ENCODE measurements at regions not wholly inside any gene's neighbourhood (a gene's known extent, or its start where the extent isn't known, plus 50 kb on each side); places are given as distances from the start of the nearest gene placed in this dataset.
A peak's percentile ranks its signal among the peaks of the same experiment; 100 is the strongest.

DNA sequence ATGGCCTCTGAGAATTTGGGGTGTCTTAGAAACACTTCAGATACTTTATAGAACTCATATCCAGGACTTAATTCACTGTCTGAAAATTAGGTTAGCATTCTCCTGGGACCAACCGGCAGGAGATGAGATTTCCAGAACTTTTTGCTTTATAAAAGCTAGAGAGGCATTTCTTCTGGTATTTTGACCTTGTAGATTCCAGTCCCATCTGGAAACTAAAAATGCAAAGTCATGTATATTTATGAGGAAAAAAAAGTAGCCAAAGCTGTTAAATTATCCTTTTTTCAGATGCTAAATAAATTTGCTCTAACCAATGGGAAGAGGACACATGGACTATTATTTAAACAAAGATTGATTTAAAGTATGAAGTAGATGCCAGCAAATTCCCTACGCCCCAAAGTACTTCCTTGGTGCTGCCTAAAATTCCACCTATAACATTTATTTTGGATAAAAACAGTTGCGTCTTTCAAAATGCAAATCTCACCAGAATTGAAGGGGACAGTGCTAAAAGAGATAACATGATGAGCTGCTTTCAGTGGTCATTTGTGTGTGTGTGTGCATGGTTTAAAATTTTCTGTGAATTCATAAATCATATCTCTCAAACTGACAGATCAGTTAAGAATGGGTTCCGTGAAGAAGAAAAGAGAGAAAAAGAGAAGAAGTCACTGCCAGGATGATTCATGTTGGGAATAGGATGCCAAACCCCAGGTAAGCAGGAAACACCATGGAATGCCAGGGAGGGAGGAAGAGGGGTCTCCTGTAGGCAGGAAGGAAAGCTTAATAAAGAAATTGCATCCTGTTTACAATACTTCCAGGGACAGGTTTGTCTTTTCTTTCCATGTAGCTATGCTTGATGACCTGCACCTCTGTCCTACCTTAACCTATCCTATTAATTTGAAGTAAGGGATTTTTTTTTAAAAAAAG lies 97.7 kb upstream of the RGS6 start:
- no peak for DNase-seq (ENCODE audit: low read depth, low spot score)
- no peak overlapping the region for H3K27ac ChIP-seq

DNA sequence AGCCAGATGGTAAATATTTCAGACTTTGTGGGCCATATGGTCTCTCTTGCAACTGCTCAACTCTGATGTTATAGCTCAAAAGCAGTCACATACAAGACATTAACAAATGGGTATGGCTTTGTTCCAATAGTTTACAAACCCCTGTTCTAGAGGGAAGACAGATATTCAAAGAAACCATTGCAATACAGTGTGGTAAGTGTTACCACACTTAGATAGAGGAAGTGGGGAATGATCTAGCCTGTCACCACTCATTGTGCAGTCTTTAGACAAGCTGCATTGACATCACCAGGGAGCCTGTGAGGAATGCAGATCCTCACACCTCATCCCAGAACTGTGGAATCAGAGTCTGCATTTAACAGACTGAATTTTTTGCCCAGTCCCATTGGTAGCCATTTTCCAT lies 80.0 kb upstream of the RGS6 start:
- no peak overlapping the region for H3K27ac ChIP-seq
- no peak for DNase-seq (ENCODE audit: low read depth, low spot score)

DNA sequence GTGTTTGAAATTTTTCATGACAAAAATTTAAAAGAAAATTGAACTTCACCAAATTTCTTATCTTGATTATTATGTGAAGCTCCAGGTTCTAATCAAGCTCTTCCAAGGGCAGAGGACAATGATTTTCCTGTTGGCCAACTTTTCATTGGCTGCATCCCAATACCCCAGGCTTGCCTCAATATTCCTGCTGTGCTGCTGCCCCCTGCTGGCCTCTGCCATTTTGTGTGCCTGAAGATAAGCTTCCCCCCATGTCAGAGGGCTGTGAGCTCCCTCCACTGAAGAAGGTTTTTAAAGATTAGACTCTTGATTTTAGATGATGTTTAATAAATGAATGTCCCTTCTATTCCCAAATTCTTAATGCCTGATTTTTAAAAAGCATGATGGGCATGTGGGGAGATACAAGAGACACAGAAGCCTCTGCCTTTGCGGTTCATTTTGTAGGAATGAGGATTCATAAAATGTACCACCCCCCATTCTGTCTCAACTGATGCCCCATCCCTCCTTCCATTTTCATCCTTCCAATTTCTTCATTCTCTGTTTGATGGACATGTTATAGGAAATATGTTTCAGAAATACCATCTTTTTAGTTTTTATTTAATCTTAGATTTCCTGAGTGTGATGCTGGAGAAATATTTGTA lies 76.7 kb upstream of the RGS6 start:
- H3K27ac ChIP-seq, result no peak overlapping the region
- peak; percentile 18 for DNase-seq (ENCODE audit: low read depth, low spot score)

DNA sequence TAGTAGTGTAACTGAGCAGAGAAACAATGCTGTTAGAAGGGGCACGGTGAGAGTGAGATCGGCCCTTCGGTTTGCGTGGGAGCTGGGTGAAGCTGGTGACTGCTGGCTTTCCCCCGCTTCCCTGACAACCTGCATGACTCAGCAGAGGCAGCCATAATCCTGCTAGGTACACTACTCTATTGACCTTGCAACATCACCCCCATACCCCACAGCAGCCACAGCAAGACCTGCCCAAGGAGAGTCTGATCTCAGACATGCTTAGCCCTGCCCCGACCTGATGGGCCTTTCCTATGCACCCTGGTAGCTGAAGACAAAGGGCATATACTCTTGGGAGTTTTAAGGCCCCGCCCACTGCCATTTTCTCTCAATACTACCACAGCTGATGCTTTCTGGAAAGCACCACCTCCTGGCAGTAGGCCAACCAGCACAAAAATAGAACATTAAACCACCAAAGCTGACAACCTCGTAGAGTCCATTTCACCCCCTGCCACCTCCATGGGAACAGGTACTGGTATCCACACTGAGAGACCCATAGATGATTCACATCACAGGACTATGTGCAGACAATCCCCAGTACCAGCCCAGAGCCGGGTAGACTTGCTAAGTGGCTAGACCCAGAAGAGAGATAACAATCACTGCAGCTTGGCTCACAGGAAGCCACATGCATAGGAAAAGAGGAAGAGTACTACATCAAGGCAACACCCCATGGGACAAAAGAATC lies 75.9 kb upstream of the RGS6 start:
- no peak for DNase-seq (ENCODE audit: low read depth, low spot score)
- no peak overlapping the region for H3K27ac ChIP-seq

DNA sequence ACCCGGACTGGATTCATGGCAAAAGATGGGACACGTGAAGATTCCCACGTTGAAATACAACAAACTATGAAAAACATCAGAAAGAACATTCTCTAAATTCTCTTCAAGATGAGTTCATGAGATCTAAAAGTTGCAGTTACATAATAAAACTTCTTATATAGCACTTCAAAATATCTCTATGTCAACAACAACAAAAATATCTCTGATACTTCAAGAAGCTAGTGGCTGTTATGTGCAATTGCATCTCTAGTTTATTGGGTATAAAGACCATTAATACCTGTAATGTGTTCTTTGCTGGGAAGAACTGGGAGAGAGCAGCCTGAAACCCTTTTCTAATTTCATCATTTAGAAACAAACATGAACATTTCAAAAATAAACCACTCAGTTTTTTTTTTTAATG lies 69.2 kb upstream of the RGS6 start:
- no peak overlapping the region for H3K27ac ChIP-seq
- no peak for DNase-seq (ENCODE audit: low read depth, low spot score)

DNA sequence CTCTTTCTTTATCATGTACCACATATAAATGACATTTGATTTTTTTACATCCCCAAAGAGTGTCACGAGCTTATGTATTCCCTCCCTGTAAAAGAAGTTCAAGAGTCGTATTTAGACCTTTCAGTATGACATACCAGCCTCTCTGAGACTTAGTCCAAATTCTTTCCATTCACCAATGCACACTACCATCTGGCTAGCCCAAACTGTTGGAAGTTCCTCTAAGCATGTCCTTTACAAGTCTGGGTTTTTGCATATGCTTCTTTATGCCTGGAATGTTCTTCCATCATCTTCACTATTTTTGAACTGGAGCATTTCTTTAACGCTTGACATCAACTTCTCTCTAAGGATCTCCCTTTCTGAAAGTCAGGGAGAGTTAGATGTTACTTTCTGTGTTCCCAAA lies 68.5 kb upstream of the RGS6 start:
- no peak for DNase-seq (ENCODE audit: low read depth, low spot score)
- no peak overlapping the region for H3K27ac ChIP-seq

Measured in epithelial cell of prostate (primary cell).